Ureter (tissue), 1 donor: ENCODE measurements at regions not wholly inside any gene's neighbourhood (a gene's known extent, or its start where the extent isn't known, plus 50 kb on each side); places are given as distances from the start of the nearest gene placed in this dataset.
"Not testable (repeated sequence)": the region's sequence is repeated elsewhere in the genome, so short reads cannot be mapped to it uniquely, and the experiment has no call there.

Experiments
- DNase-seq: peaks from one replicate; pipeline ENCODE4 v3.0.0-alpha.2; 2020; ENCODE audit warnings: low spot score
- donor health status: DM: yes; HTN: yes; CAD: no.

GRCh38 chr2:146709004-146709403 lies 1135.8 kb upstream of the ACVR2A start:
- no peak for DNase-seq

GRCh38 chr2:146701183-146701582 lies 1143.6 kb upstream of the ACVR2A start:
- no peak for DNase-seq

GRCh38 chr2:146697307-146697706 lies 1147.5 kb upstream of the ACVR2A start:
- DNase-seq: no peak

GRCh38 chr2:146696787-146697186 lies 1148.0 kb upstream of the ACVR2A start:
- DNase-seq: not testable (repeated sequence)

GRCh38 chr2:146681991-146682390 lies 1162.8 kb upstream of the ACVR2A start:
- no peak for DNase-seq

- no peak for DNase-seq
Measured at GRCh38 chr2:146678516-146678915, 1166.3 kb upstream of the ACVR2A start.

- DNase-seq: no peak
Measured at GRCh38 chr2:146677280-146677679, 1167.5 kb upstream of the ACVR2A start.

DNA sequence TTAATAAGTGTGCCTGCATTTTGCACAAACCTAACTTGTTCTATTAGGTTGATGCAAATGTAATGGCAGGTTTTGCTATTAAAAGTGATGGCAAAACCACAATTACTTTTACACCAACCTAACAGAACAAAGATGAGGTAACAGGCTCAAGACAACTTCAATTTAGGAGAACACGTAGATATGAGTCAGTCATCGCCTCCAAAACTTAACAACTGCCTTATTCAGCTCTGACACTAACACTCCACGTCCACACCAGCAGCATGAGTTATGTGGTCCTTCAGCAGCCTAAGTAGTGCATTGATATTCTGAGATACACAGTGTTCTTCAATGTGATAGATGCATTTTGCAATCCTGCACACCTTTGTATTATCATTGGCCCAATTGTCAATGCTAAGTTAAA lies 1175.1 kb upstream of the ACVR2A start:
- no peak for DNase-seq

DNA sequence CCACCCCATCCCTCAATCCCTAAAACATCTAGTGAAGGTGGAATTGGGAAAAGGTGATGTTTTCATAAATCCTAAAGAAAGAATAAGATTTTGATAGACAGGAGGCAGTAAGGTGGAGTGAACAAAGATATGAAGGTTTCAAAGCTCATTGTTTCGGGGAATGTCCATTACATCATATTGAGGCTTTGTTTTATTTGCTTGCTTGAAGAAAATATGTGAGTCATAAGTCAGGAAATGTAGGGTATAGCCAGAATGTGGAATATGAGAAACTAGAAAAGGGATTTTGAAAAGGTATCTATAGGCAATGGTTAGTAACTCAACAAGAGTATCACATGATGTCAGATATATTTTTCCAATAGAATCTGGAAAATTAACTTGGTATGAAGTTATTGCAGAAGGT lies 1178.5 kb upstream of the ACVR2A start:
- DNase-seq: no peak

DNA sequence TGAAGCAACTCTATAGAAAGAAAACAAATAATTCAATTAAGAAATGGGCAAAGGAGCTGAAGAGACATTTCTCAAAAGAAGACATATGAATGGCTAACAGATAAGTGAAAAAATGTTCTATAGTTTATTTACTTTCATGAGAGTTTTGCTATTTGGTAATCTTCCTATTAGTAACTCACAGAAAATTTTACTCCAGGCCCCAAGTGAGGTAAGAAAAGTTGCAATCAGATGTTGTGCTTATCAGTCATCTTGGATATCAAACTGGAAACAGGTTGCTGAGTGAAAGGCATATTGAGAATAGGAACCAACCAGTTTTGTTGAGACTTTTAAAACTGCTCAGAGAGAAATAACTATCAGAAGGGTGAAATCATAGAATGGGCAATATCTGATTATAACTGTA lies 1179.0 kb upstream of the ACVR2A start:
- DNase-seq: no peak

GRCh38 chr2:146661473-146662096 lies 1183.2 kb upstream of the ACVR2A start:
- DNase-seq: no peak

GRCh38 chr2:146659976-146660375 lies 1184.9 kb upstream of the ACVR2A start:
- no peak for DNase-seq

DNA sequence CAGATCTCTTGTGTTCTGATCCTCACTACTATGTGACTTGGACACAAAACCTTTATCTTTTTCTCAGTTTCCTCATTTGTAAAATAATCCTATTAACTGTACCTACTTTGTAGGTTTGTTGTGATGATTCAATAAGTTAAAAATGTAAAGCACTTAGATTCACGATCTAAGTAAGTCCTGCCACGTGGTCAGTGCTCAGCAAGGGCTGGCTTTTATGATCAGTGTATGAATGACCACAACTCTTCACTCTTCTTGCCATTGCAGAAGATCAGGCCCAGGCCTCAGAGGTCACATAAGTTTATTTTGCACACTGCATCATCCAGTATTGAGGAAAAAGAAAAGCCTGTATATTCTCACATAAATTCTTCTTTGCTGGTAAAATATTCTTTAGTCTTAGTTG lies 1192.5 kb upstream of the ACVR2A start:
- no peak for DNase-seq

GRCh38 chr2:146651361-146651760 lies 1193.5 kb upstream of the ACVR2A start:
- DNase-seq: no peak

GRCh38 chr2:146642066-146642465 lies 1202.8 kb upstream of the ACVR2A start:
- DNase-seq: no peak

GRCh38 chr2:146634230-146635097 lies 1210.4 kb upstream of the ACVR2A start:
- no peak for DNase-seq

DNA sequence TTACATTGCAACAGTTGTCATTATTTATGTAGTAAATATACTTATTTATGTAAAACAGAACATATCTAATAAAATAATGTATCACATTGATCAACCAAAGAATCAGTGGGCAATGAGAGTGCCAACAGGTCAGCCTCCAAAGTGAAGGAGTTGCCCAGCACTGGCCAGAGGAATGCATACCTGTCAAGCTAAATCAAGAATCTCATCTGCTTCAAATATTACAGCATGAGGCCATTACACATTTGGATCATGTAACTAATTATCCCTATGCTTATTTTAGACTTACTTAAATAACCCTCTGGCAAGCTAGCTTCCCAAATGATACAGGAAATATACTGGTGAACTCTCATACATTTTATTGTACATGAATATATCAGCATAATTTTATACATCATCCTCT lies 1211.7 kb upstream of the ACVR2A start:
- DNase-seq: no peak

DNA sequence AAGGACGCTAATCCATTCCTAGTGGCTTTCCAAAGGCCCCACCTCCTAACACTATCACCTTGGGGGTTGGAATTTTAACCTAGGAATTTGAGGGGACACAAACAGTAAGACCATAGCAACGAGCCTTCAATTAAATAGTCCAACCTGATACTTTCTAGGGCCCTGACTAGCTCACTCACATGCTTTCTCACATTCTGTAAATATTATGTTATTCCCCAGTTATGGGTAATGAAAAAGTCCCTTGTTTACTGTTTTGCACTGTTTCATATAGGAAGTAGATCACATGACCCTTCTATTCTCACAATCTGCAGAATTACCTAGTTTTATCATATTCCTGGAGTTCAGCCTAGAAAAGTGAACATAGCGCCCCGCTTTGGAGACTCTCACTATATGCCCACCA lies 1212.1 kb upstream of the ACVR2A start:
- no peak for DNase-seq

GRCh38 chr2:146624430-146625160 lies 1220.2 kb upstream of the ACVR2A start:
- DNase-seq: no peak

DNA sequence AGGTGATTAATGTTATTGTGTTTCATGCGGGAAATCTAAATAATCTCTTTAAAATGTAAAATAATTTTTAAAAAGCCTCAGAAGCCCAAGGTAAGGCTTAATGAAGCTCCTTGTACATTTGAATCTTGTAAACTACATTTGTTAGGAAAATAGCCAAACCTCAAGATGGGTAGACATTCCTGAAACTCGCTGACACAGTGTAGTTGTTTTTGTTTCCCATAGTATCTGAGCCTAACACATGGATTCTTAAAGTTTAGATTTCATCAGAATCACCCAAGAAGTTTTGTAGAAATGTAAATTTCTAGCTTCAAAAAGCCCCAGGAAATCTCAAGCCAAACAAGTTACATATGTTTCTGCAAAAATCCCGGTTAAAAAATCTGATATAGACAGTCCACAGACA lies 1221.1 kb upstream of the ACVR2A start:
- no peak for DNase-seq

DNA sequence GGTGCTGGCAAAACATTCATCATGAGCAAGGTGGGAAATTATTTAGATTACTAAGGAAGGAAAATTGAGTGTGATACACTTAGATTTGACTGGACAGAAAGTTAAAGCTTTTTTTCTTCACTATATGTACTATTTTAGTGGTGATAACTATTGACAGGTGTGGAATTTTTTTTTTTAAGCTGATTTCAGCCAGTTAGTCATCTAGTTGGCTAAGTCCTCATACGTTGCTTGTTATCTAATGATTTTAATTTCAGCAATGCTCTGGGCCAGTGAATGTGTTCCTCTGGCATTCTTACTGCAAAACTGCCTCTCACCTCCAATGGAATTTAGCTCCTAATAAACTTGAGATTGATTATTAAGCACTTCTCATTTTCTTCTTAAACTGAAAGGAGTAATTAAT lies 1223.2 kb upstream of the ACVR2A start:
- DNase-seq: no peak

DNA sequence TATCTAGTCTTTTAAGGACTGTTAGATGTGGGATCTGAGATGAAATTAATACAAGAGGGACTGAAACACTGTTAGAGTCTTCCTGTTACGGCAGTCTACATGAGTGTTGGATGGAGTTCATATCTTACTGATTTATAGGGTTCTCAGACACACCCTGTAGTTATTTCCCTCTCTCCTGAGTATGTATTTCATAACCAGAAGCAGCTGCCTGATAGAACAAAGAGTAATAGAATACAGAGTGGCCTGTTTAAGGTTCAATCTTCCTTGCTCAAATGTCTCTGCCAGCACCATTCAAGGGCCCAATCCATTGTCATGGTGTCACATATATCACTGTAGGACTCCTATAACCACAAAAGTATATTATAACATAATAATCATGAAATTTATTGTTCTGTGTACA lies 1229.1 kb upstream of the ACVR2A start:
- DNase-seq: no peak

GRCh38 chr2:146608490-146608889 lies 1236.3 kb upstream of the ACVR2A start:
- no peak for DNase-seq
